ENCODE measurements at regions not wholly inside any gene's neighbourhood (a gene's known extent, or its start where the extent isn't known, plus 50 kb on each side); places are given as distances from the start of the nearest gene placed in this dataset.
"Not testable (repeated sequence)": the region's sequence is repeated elsewhere in the genome, so short reads cannot be mapped to it uniquely, and the experiment has no call there.

GRCh38 chr9:78719029-78719428 is 422.1 kb downstream of the PSAT1 start:
- H3K27me3 Mint-ChIP-seq; POLR2A ChIA-PET; H3K4me1 Mint-ChIP-seq; H3K36me3 Mint-ChIP-seq (ENCODE audit: low read depth); H3K27ac Mint-ChIP-seq; DNase-seq; H3K4me3 Mint-ChIP-seq; CTCF ChIA-PET; H3K9me3 Mint-ChIP-seq: not testable (repeated sequence)

GRCh38 chr9:78724896-78725295 is 428.0 kb downstream of the PSAT1 start:
- CTCF ChIA-PET, result no interaction called here
- H3K4me3 Mint-ChIP-seq, result no peak overlapping the region
- no peaks in the 10 kb centered on the region for H3K27me3 Mint-ChIP-seq
- H3K4me1 Mint-ChIP-seq, result no peaks in the 10 kb centered on the region
- POLR2A ChIA-PET, result no interaction called here
- H3K27ac Mint-ChIP-seq, result no peak overlapping the region
- peaks cover 5% of the 10 kb centered on the region for H3K9me3 Mint-ChIP-seq
- no peaks in the 10 kb centered on the region for H3K36me3 Mint-ChIP-seq (ENCODE audit: low read depth)
- no peak for DNase-seq

- H3K4me1 Mint-ChIP-seq, result no peaks in the 10 kb centered on the region
- ChIA-PET CTCF (no interaction called here), POLR2A (no interaction called here)
- no peaks in the 10 kb centered on the region for H3K27me3 Mint-ChIP-seq
- H3K36me3 Mint-ChIP-seq (ENCODE audit: low read depth), result no peaks in the 10 kb centered on the region
- peaks cover 5% of the 10 kb centered on the region for H3K9me3 Mint-ChIP-seq
- H3K4me3 Mint-ChIP-seq, result no peak overlapping the region
- DNase-seq, result no peak
- no peak overlapping the region for H3K27ac Mint-ChIP-seq
These were observed 428.6 kb downstream of the PSAT1 start for GRCh38 chr9:78725503-78725902.

- H3K27me3 Mint-ChIP-seq, result no peaks in the 10 kb centered on the region
- ChIA-PET CTCF (no interaction called here), POLR2A (no interaction called here)
- DNase-seq, result no peak
- no peaks in the 10 kb centered on the region for H3K36me3 Mint-ChIP-seq (ENCODE audit: low read depth)
- H3K4me3 Mint-ChIP-seq, result no peak overlapping the region
- H3K27ac Mint-ChIP-seq, result no peak overlapping the region
- H3K9me3 Mint-ChIP-seq, result no peaks in the 10 kb centered on the region
- no peaks in the 10 kb centered on the region for H3K4me1 Mint-ChIP-seq
These were observed 448.4 kb downstream of the PSAT1 start for GRCh38 chr9:78745331-78745730.

GRCh38 chr9:78746010-78746409 is 449.1 kb downstream of the PSAT1 start:
- no peaks in the 10 kb centered on the region for H3K9me3 Mint-ChIP-seq
- H3K4me3 Mint-ChIP-seq, result no peak overlapping the region
- no peak for DNase-seq
- H3K36me3 Mint-ChIP-seq (ENCODE audit: low read depth), result no peaks in the 10 kb centered on the region
- H3K4me1 Mint-ChIP-seq, result no peaks in the 10 kb centered on the region
- ChIA-PET POLR2A (no interaction called here), CTCF (interaction anchor here (0.6 kb wide), 1 partner anchor 15 kb away, joined by 5 read pairs; no protein-coding TSS in a partner anchor)
- no peak overlapping the region for H3K27ac Mint-ChIP-seq
- no peaks in the 10 kb centered on the region for H3K27me3 Mint-ChIP-seq

GRCh38 chr9:78753039-78753438 is 456.1 kb downstream of the PSAT1 start:
- DNase-seq, result no peak
- ChIA-PET POLR2A (no interaction called here), CTCF (no interaction called here)
- Mint-ChIP-seq H3K9me3 (no peaks in the 10 kb centered on the region), H3K36me3 (ENCODE audit: low read depth) (no peaks in the 10 kb centered on the region), H3K27me3 (no peaks in the 10 kb centered on the region), H3K27ac (no peak overlapping the region), H3K4me3 (no peak overlapping the region), H3K4me1 (no peaks in the 10 kb centered on the region)

- CTCF ChIA-PET, result no interaction called here
- H3K4me1 Mint-ChIP-seq, result no peaks in the 10 kb centered on the region
- no peak for DNase-seq
- H3K9me3 Mint-ChIP-seq, result no peaks in the 10 kb centered on the region
- H3K36me3 Mint-ChIP-seq (ENCODE audit: low read depth), result no peaks in the 10 kb centered on the region
- no peak overlapping the region for H3K27ac Mint-ChIP-seq
- no peak overlapping the region for H3K4me3 Mint-ChIP-seq
- POLR2A ChIA-PET, result no interaction called here
- no peaks in the 10 kb centered on the region for H3K27me3 Mint-ChIP-seq
These were observed 460.0 kb downstream of the PSAT1 start for GRCh38 chr9:78756813-78757510.

- POLR2A ChIA-PET, result no interaction called here
- Mint-ChIP-seq H3K4me1 (no peaks in the 10 kb centered on the region), H3K27me3 (no peaks in the 10 kb centered on the region), H3K4me3 (no peak overlapping the region), H3K9me3 (no peaks in the 10 kb centered on the region), H3K27ac (no peak overlapping the region), H3K36me3 (ENCODE audit: low read depth) (no peaks in the 10 kb centered on the region)
- DNase-seq, result no peak
- CTCF ChIA-PET, result no interaction called here
These were observed 466.5 kb downstream of the PSAT1 start for GRCh38 chr9:78763424-78763823.

GRCh38 chr9:78765861-78766260 is 468.9 kb downstream of the PSAT1 start:
- H3K36me3 Mint-ChIP-seq (ENCODE audit: low read depth), result no peaks in the 10 kb centered on the region
- ChIA-PET CTCF (no interaction called here), POLR2A (no interaction called here)
- H3K4me3 Mint-ChIP-seq, result no peak overlapping the region
- H3K4me1 Mint-ChIP-seq, result no peaks in the 10 kb centered on the region
- H3K9me3 Mint-ChIP-seq, result no peaks in the 10 kb centered on the region
- no peaks in the 10 kb centered on the region for H3K27me3 Mint-ChIP-seq
- no peak overlapping the region for H3K27ac Mint-ChIP-seq
- no peak for DNase-seq

- Mint-ChIP-seq H3K9me3 (no peaks in the 10 kb centered on the region), H3K27ac (no peak overlapping the region), H3K27me3 (no peaks in the 10 kb centered on the region), H3K4me3 (no peak overlapping the region), H3K36me3 (ENCODE audit: low read depth) (no peaks in the 10 kb centered on the region), H3K4me1 (no peaks in the 10 kb centered on the region)
- ChIA-PET POLR2A (no interaction called here), CTCF (no interaction called here)
- no peak for DNase-seq
These were observed 470.6 kb downstream of the PSAT1 start for GRCh38 chr9:78767490-78767889.

- Mint-ChIP-seq H3K4me3 (no peak overlapping the region), H3K27ac (no peak overlapping the region), H3K9me3 (no peaks in the 10 kb centered on the region), H3K36me3 (ENCODE audit: low read depth) (no peaks in the 10 kb centered on the region), H3K27me3 (no peaks in the 10 kb centered on the region), H3K4me1 (no peaks in the 10 kb centered on the region)
- ChIA-PET CTCF (no interaction called here), POLR2A (no interaction called here)
- no peak for DNase-seq
These were observed 472.8 kb downstream of the PSAT1 start for GRCh38 chr9:78769690-78770089.

GRCh38 chr9:78775211-78775610 is 478.3 kb downstream of the PSAT1 start:
- Mint-ChIP-seq H3K27ac (no peak overlapping the region), H3K4me1 (no peaks in the 10 kb centered on the region), H3K9me3 (no peaks in the 10 kb centered on the region), H3K36me3 (ENCODE audit: low read depth) (no peaks in the 10 kb centered on the region), H3K27me3 (no peaks in the 10 kb centered on the region), H3K4me3 (no peak overlapping the region)
- DNase-seq, result no peak
- CTCF ChIA-PET, result no interaction called here
- POLR2A ChIA-PET, result no interaction called here

- H3K9me3 Mint-ChIP-seq, result no peaks in the 10 kb centered on the region
- CTCF ChIA-PET, result no interaction called here
- H3K4me3 Mint-ChIP-seq, result no peak overlapping the region
- DNase-seq, result no peak
- H3K36me3 Mint-ChIP-seq (ENCODE audit: low read depth), result no peaks in the 10 kb centered on the region
- POLR2A ChIA-PET, result no interaction called here
- H3K4me1 Mint-ChIP-seq, result no peaks in the 10 kb centered on the region
- H3K27ac Mint-ChIP-seq, result no peak overlapping the region
- no peaks in the 10 kb centered on the region for H3K27me3 Mint-ChIP-seq
These were observed 478.9 kb downstream of the PSAT1 start for GRCh38 chr9:78775696-78776295.

- H3K27ac Mint-ChIP-seq, result no peak overlapping the region
- H3K9me3 Mint-ChIP-seq, result no peaks in the 10 kb centered on the region
- no peaks in the 10 kb centered on the region for H3K36me3 Mint-ChIP-seq (ENCODE audit: low read depth)
- no peak for DNase-seq
- H3K27me3 Mint-ChIP-seq, result no peaks in the 10 kb centered on the region
- ChIA-PET CTCF (interaction anchor here (0.6 to 0.7 kb wide), 2 partner anchors 158 to 1587 kb away, joined by 3 read pairs; no protein-coding TSS in a partner anchor), POLR2A (no interaction called here)
- H3K4me3 Mint-ChIP-seq, result no peak overlapping the region
- H3K4me1 Mint-ChIP-seq, result no peaks in the 10 kb centered on the region
These were observed 480.8 kb downstream of the PSAT1 start for GRCh38 chr9:78777747-78778146.
